ENCODE measurements at regions not wholly inside any gene's neighbourhood (a gene's known extent, or its start where the extent isn't known, plus 50 kb on each side); places are given as distances from the start of the nearest gene placed in this dataset.

- TF ChIP-seq CTCF (IDR thresholded peaks at IDR 0.05) (no peak), EZH2 (IDR thresholded peaks at IDR 0.05) (no peak)
Observed at GRCh38 chr3:159852821-159853505, 135.7 kb upstream of the IL12A start.
